ENCODE measurements at regions not wholly inside any gene's neighbourhood (a gene's known extent, or its start where the extent isn't known, plus 50 kb on each side); places are given as distances from the start of the nearest gene placed in this dataset.

GRCh38 chr13:53254500-53254899 lies 225.9 kb downstream of the OLFM4 start:
- Histone ChIP-seq H3K4me1 (ENCODE audit: insufficient read depth, low read length, poor library complexity, severe bottlenecking) (no peaks in the 10 kb centered on the region), H3K27ac (ENCODE audit: low read depth, low read length, poor library complexity, severe bottlenecking) (no peak overlapping the region), H3K27me3 (replicated peaks; ENCODE audit: insufficient read depth, low read depth, low read length, poor library complexity) (no peaks in the 10 kb centered on the region), H3K4me3 (ENCODE audit: low read depth, low read length, poor library complexity, severe bottlenecking) (no peak overlapping the region), H3K36me3 (ENCODE audit: insufficient read depth, low read length, poor library complexity, severe bottlenecking) (no peaks in the 10 kb centered on the region), H3K9me3 (ENCODE audit: low read depth, low read length, poor library complexity, severe bottlenecking) (no peaks in the 10 kb centered on the region)
- intact Hi-C loops (cut with micrococcal nuclease; ENCODE audit: unreplicated experiment), result loop anchor here (10.0 kb wide), 2 partner anchors 930 to 1990 kb away; no protein-coding TSS in a partner anchor
- no peak for TF ChIP-seq EZH2 (IDR thresholded peaks at IDR 0.05; ENCODE audit: borderline replicate concordance, low read depth, low read length, poor library complexity, severe bottlenecking)
- TF ChIP-seq, protein P1, sequence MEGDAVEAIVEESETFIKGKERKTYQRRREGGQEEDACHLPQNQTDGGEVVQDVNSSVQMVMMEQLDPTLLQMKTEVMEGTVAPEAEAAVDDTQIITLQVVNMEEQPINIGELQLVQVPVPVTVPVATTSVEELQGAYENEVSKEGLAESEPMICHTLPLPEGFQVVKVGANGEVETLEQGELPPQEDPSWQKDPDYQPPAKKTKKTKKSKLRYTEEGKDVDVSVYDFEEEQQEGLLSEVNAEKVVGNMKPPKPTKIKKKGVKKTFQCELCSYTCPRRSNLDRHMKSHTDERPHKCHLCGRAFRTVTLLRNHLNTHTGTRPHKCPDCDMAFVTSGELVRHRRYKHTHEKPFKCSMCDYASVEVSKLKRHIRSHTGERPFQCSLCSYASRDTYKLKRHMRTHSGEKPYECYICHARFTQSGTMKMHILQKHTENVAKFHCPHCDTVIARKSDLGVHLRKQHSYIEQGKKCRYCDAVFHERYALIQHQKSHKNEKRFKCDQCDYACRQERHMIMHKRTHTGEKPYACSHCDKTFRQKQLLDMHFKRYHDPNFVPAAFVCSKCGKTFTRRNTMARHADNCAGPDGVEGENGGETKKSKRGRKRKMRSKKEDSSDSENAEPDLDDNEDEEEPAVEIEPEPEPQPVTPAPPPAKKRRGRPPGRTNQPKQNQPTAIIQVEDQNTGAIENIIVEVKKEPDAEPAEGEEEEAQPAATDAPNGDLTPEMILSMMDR (conservative IDR thresholded peaks at IDR 0.05; ENCODE audit: low read depth, low read length), result no peak
- CTCF ChIA-PET, result no interaction called here
- POLR2A ChIA-PET (ENCODE audit: low non-redundant PET), result no interaction called here
- BruUV-seq (replicated peaks), result no TSS peak
- no peak for DNase-seq (ENCODE audit: low spot score)

- no TSS peak for BruUV-seq (replicated peaks)
- no peaks in the 10 kb centered on the region for H3K36me3 ChIP-seq (ENCODE audit: insufficient read depth, low read length, poor library complexity, severe bottlenecking)
- no peaks in the 10 kb centered on the region for H3K9me3 ChIP-seq (ENCODE audit: low read depth, low read length, poor library complexity, severe bottlenecking)
- H3K4me3 ChIP-seq (ENCODE audit: low read depth, low read length, poor library complexity, severe bottlenecking), result no peak overlapping the region
- no peak for DNase-seq (ENCODE audit: low spot score)
- TF ChIP-seq, protein P1 (conservative IDR thresholded peaks at IDR 0.05; ENCODE audit: low read depth, low read length), result no peak
- TF ChIP-seq EZH2 (IDR thresholded peaks at IDR 0.05; ENCODE audit: borderline replicate concordance, low read depth, low read length, poor library complexity, severe bottlenecking), result no peak
- ChIA-PET CTCF (no interaction called here), POLR2A (ENCODE audit: low non-redundant PET) (no interaction called here)
- no peaks in the 10 kb centered on the region for H3K27me3 ChIP-seq (replicated peaks; ENCODE audit: insufficient read depth, low read depth, low read length, poor library complexity)
- H3K4me1 ChIP-seq (ENCODE audit: insufficient read depth, low read length, poor library complexity, severe bottlenecking), result no peaks in the 10 kb centered on the region
- intact Hi-C loops (cut with micrococcal nuclease; ENCODE audit: unreplicated experiment), result loop anchor here (10.0 kb wide), 2 partner anchors 929 to 1989 kb away; no protein-coding TSS in a partner anchor
- no peak overlapping the region for H3K27ac ChIP-seq (ENCODE audit: low read depth, low read length, poor library complexity, severe bottlenecking)
Measured at GRCh38 chr13:53255795-53256194, 227.2 kb downstream of the OLFM4 start.

DNA sequence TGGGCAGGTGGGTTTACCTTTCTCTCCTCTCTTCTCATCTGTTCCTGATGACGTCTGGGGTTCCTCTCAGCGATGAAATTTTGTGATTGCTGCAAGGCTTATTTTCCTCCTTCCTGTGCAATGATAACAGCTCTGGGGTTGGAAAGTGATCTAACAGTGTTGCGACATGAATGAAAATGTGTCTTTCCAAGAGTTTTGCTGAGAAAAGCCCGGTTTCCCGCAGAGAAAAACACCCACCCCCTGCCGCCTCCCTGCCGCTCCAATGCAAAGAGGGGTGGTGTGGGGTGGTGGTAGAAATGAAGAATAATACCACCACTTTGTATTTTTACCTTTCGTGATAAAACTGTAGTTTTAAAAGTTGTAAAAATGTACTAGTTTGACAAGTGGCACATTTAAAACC lies 232.0 kb downstream of the OLFM4 start:
- H3K4me3 ChIP-seq (ENCODE audit: low read depth, low read length, poor library complexity, severe bottlenecking), result no peak overlapping the region
- intact Hi-C loops (cut with micrococcal nuclease; ENCODE audit: unreplicated experiment), result no loop called here
- H3K9me3 ChIP-seq (ENCODE audit: low read depth, low read length, poor library complexity, severe bottlenecking), result no peaks in the 10 kb centered on the region
- BruUV-seq (replicated peaks), result no TSS peak
- H3K27me3 ChIP-seq (replicated peaks; ENCODE audit: insufficient read depth, low read depth, low read length, poor library complexity), result no peaks in the 10 kb centered on the region
- no peak overlapping the region for H3K27ac ChIP-seq (ENCODE audit: low read depth, low read length, poor library complexity, severe bottlenecking)
- CTCF ChIA-PET, result interaction anchor here (0.9 kb wide), 1 partner anchor 10 kb away, joined by 5 read pairs; no protein-coding TSS in a partner anchor
- no peak for DNase-seq (ENCODE audit: low spot score)
- no peaks in the 10 kb centered on the region for H3K4me1 ChIP-seq (ENCODE audit: insufficient read depth, low read length, poor library complexity, severe bottlenecking)
- H3K36me3 ChIP-seq (ENCODE audit: insufficient read depth, low read length, poor library complexity, severe bottlenecking), result no peaks in the 10 kb centered on the region
- POLR2A ChIA-PET (ENCODE audit: low non-redundant PET), result no interaction called here
- TF ChIP-seq, protein P1 (conservative IDR thresholded peaks at IDR 0.05; ENCODE audit: low read depth, low read length), result no peak
- TF ChIP-seq EZH2 (IDR thresholded peaks at IDR 0.05; ENCODE audit: borderline replicate concordance, low read depth, low read length, poor library complexity, severe bottlenecking), result no peak

Data from A673 (cell line).